ENCODE measurements at regions not wholly inside any gene's neighbourhood (a gene's known extent, or its start where the extent isn't known, plus 50 kb on each side); places are given as distances from the start of the nearest gene placed in this dataset.
"Not testable (repeated sequence)": the region's sequence is repeated elsewhere in the genome, so short reads cannot be mapped to it uniquely, and the experiment has no call there.

DNA sequence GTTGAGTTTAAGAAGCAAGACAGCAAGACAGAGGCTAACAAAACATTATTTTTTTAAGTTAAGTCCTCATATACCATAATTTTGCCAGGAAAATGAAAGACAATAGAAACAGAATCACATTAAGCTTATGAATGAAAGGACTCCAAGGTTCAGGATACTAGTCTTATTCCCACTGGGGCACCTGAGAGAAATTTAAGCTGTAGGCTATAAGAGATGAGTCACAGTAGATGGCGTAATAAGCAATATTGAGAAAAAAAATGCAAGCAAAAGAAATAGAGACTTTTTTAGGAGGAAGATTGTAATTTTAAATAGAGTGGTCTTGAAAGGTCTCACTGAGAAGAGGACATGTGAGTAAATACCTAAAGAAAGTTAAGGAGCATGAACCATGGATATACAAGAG is 57.1 kb upstream of the KIF2B start:
- DNase-seq (ENCODE audit: low read depth) = no peak

DNA sequence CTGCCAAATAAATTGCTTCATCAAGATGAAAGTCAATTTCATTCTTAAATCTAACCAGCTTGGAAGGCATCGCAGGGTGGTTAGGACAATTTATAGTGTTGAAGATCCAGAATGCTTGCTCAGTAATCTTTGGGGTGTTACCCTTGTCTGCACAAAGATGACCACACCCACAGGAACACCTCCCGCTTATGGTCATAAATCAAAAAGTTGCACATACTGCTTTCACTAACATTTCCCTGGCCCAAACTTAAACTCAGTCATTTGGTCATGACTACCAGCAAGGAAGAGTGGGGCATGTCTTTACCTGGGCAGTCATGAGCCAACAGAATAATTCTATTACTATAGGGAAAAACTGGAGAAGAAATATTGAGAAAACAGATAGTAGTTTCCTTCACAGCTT is 57.6 kb upstream of the KIF2B start:
- DNase-seq (ENCODE audit: low read depth) = no peak

- DNase-seq (ENCODE audit: low read depth) = no peak
These were observed 65.2 kb upstream of the KIF2B start for GRCh38 chr17:53757559-53757958.

DNA sequence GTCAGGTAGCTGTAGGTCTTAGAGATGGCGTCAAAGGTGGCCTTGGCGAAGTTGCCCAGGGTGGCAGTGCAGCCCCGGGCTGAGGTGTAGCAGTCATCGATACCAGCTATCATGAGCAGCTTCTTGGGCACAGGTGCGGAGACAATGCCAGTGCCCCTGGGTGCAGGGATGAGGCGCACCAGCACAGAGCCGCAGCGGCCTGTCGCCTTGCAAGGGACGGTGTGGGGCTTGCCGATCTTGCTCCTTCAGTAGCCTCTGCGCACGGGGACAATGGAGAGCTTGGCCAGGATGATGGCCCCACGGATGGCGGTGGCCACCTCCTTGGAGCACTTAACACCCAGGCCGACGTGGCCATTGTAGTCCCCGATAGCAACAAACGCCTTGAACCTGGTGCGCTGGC is 65.6 kb upstream of the KIF2B start:
- DNase-seq (ENCODE audit: low read depth) = not testable (repeated sequence)

- DNase-seq (ENCODE audit: low read depth) = no peak
These were observed 73.5 kb upstream of the KIF2B start for GRCh38 chr17:53749178-53749577.

- DNase-seq (ENCODE audit: low read depth) = not testable (repeated sequence)
These were observed 74.4 kb upstream of the KIF2B start for GRCh38 chr17:53748159-53748820.

DNA sequence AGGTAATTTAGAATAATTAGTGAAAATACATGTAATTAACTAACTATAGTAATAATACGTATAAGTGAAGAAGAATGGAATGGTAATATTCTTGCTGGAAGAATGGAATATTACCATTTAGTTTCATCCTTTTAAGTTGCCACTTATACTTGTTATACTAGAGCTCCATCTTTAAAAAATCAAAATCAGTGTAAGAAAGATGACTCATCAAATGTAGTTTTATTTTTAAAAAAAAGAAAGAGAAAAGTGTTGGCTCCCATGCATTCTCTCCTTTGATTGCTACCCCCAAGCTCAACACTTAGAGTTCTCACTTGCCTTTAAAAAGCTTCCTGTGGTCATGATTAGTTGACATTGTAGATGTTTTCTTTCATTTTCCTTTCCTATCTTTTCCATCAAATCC is 82.4 kb upstream of the KIF2B start:
- no peak for DNase-seq (ENCODE audit: low read depth)

- DNase-seq (ENCODE audit: low read depth) = no peak
These were observed 86.0 kb upstream of the KIF2B start for GRCh38 chr17:53736516-53737240.

DNA sequence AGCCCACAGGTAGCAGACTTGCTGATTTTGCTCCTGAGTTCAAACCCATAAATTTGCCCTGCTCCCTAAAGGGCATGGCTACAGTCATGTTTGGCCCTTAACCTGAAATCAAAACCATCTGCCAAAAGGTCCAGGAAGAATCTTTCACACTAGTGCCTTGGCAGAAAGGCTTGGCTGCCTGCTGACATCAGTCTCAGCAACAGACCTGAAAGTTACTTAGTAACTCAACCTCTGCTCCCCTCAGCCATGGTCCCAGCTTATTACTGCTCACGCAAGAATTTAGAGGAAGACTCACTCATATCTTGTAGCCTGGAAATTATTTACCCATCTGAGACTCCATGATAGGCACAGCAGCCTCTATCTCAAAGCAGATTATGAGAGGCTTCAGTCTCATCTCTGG is 98.0 kb upstream of the KIF2B start:
- no peak for DNase-seq (ENCODE audit: low read depth)

DNA sequence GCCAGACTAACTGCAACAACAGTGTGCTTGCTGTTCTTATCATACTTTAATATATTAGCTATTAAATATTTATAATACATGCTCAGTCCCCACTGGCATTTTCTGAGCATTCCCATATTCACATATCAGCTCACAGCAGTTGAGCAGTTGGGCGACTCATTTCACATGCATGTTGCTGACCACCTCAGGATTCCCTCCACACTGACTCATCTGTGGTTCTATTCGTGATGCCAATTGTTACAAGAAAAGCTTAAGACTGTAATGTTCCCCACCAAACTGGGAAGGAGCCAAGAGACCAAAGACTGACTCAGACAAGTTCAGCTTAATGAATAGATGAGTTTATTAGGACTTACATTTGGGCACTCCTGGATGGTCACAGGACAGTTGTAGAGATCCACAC is 100.3 kb upstream of the KIF2B start:
- peak; percentile 98 for DNase-seq (ENCODE audit: low read depth)

GRCh38 chr17:53721101-53721500 is 101.6 kb upstream of the KIF2B start:
- no peak for DNase-seq (ENCODE audit: low read depth)

DNA sequence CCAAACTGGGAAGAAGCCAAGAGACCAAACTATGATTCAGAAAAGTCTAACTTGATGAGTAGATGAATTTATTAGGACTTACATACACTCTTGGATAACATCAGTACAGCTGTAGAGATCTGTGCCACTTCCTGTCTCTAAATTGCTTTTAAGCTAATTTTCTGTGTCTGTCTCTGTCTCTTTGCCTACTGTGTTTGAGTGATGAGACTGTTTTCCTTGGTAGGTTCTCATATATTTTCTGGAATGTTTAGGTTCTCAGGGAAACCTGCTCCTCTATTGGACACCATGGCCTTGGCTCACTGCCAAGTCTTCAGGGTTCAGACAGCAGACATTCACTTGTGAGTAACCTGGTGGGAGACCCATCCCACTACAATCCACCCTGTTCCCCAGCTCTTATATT is 103.5 kb upstream of the KIF2B start:
- no peak for DNase-seq (ENCODE audit: low read depth)

GRCh38 chr17:53707566-53707965 is 115.2 kb upstream of the KIF2B start:
- DNase-seq (ENCODE audit: low read depth) = no peak

- no peak for DNase-seq (ENCODE audit: low read depth)
These were observed 126.4 kb upstream of the KIF2B start for GRCh38 chr17:53696286-53696685.

DNA sequence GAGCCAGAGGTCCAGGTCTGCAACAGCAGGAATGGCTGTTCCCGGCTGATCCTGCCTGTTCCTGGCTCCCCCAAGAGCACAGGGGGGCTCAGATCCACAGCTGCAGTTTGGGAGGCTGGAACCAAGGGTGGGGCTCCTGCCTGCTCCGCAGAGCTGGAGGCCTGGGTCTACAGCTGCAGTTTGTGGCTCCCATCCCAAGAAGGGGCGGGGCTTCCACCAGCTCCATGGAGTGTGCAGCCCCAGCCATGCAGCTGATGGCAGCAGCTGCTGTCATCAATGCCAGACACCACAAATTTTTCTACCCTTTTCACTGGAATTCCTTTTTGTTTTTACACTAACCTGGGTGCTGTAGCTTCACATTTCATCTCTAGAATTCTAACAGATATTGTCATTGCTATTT is 135.4 kb upstream of the KIF2B start:
- DNase-seq (ENCODE audit: low read depth) = no peak

- DNase-seq (ENCODE audit: low read depth) = no peak
These were observed 142.0 kb upstream of the KIF2B start for GRCh38 chr17:53680745-53681144.

DNA sequence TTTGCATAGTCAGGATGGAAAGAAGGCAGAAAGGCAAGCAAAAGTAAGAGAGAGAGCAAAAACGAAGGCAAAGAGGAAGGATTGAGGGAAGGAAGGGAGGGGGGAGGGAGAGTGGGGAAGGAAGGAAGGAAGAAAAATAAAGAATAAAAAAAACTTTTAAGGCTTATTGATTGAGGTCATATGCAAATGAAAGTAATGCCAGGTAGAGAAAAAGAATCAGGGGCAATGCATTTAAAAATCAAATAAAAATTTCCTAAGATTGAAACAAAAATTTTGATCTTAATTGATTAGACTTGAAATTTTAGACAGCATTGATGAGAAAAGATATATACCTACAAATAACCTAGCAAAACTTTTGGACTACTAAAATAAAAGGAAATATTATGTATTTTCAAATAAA is 153.9 kb upstream of the KIF2B start:
- DNase-seq (ENCODE audit: low read depth) = no peak

- no peak for DNase-seq (ENCODE audit: low read depth)
These were observed 160.1 kb upstream of the KIF2B start for GRCh38 chr17:53662608-53663007.

GRCh38 chr17:53659181-53659580 is 163.5 kb upstream of the KIF2B start:
- no peak for DNase-seq (ENCODE audit: low read depth)

DNA sequence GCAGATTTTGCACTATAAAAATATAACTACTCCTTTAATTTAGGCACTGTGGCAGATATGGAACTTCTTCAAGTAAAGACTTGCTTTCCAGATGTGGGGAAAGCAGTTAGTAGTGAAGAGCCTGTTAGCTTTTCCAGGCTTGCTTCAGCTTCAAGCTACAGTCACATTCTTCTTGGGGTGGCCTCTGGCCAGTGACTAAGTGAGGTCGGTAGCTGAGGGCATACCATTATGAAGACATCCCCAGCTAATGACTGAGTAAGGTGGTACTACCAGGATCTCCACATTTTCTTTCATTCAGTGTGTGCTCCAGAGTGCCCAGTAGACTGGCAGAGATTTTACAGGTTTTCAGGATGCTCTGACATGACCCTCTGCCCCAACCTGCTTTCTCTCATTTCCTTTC is 167.1 kb upstream of the KIF2B start:
- peak; percentile 20 for DNase-seq (ENCODE audit: low read depth)

DNA sequence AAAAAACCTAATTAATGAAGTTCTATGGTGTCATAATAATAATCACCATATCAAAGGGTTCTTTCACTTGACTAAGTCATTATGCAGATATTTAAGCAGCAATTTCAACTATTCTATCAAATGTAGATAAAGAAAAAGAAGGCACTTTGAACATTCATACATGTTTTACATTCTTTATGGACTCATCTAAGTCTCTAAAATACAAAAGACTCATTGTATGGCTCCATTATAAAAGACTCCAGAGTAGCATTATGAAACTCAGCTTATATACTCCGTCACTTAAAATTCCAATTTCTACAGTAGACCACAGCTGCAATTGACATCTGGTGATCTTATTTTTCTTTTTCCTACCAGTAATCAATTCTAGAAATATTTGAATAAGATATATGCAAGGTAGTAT is 173.5 kb upstream of the KIF2B start:
- no peak for DNase-seq (ENCODE audit: low read depth)

DNA sequence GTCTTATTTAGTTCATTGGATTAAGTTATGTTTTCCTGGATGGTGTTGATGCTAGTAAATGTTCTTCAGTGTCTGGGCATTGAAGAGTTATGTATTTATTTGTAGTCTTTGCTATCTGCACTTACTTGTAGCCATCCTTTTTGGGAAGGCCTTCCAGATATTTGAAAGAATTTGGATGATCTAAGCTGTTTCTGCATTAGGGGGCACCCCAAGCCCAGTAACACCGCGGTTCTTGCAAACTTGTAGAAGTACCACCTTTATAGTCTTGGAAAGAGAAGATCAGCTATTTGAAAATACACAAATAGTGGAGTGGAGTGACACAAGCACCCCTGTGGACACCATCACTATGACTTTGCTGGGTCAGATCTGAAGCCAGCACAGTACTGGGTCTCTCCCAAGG is 175.9 kb upstream of the KIF2B start:
- DNase-seq (ENCODE audit: low read depth) = no peak

DNA sequence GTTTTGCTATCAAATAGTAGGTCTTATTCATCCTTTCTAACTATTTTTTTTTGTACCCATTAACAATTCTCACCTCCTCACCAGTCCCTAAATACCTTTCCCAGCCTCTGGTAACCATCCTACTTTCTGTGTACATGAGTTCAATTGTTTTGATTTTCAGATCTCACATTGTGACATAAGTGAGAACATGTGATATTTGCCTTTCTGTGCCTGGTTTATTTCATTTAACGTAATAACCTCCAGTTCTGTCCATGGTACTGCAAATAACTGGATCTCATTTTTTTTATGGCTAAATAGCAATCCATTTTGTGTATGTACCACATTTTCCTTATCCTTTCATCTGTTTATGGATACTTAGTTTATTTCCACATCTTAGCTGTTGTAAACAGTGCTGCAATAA is 181.9 kb upstream of the KIF2B start:
- DNase-seq (ENCODE audit: low read depth) = no peak

DNA sequence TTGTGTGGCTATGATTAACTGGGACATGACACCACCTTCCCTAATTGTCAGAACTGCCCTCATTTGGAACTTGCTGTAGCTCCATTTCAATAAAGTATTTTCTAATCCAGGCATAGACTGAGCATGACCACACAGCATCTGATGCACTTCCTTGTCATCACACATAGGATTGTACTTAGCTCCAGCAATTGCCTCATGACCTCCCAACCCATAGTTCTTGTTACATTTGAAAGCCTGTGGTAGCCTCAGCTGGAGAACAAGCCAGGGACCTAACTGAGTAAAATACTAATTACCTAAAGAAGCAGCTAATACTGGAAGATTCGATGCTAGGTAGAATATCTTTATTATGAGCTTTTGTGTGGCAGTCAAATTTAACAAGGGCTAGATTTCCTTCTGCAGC is 187.3 kb upstream of the KIF2B start:
- DNase-seq (ENCODE audit: low read depth) = no peak

Measured in HS-5 (cell line).